ENCODE measurements at regions not wholly inside any gene's neighbourhood (a gene's known extent, or its start where the extent isn't known, plus 50 kb on each side); places are given as distances from the start of the nearest gene placed in this dataset.

GRCh38 chr12:124508381-124509079 lies 58.9 kb downstream of the NCOR2 start:
- intact Hi-C loops (cut with micrococcal nuclease): no loop called here
- DNase-seq (no peak), ATAC-seq (no peak)
- H4K20me1 ChIP-seq (ENCODE audit: low read length): peaks cover 23% of the 10 kb centered on the region; the same call in 1 of the 2 replicates
- no peaks in the 10 kb centered on the region for H3K27me3 ChIP-seq (ENCODE audit: low read length)
- no peaks in the 10 kb centered on the region for H3K9me2 ChIP-seq (replicated peaks; ENCODE audit: low read length)
- peaks cover 69% of the 10 kb centered on the region for H3K79me2 ChIP-seq (ENCODE audit: low read length)
- BruUV-seq (replicated peaks): no TSS peak
- no peak overlapping the region for H2AFZ ChIP-seq (ENCODE audit: low read length)
- ChIA-PET CTCF (interaction anchor here (0.6 kb wide), 1 partner anchor 128 kb away, joined by 7 read pairs; no protein-coding TSS in a partner anchor), POLR2A (ENCODE audit: unreplicated experiment) (no interaction called here)
- H3K4me2 ChIP-seq (ENCODE audit: low read length): no peak overlapping the region
- no peak overlapping the region for H3K27ac ChIP-seq (ENCODE audit: low read length)
- H3K4me3 ChIP-seq (ENCODE audit: low read length): no peak overlapping the region
- no peaks in the 10 kb centered on the region for H3K36me3 ChIP-seq (ENCODE audit: low read depth, low read length)
- H3F3A ChIP-seq (ENCODE audit: low read length, unreplicated experiment): no peaks in the 10 kb centered on the region
- peaks cover 29% of the 10 kb centered on the region for H3K4me1 ChIP-seq (ENCODE audit: insufficient read depth, low read length)
- H3K9me3 ChIP-seq (ENCODE audit: low read length): no peaks in the 10 kb centered on the region
- H3K9ac ChIP-seq (ENCODE audit: low read length): no peak overlapping the region
- TF ChIP-seq EZH2 (IDR thresholded peaks at IDR 0.05; ENCODE audit: low read length, unreplicated experiment) (no peak), CTCF (conservative IDR thresholded peaks at IDR 0.05; ENCODE audit: low read depth, low read length) (peak; percentile 51)

GRCh38 chr12:124507188-124508109 lies 60.0 kb downstream of the NCOR2 start:
- POLR2A ChIA-PET (ENCODE audit: unreplicated experiment): no interaction called here
- H3K27ac ChIP-seq (ENCODE audit: low read length): no peak overlapping the region
- no peak overlapping the region for H3K4me2 ChIP-seq (ENCODE audit: low read length)
- DNase-seq (no peak), ATAC-seq (no peak)
- no peaks in the 10 kb centered on the region for H3F3A ChIP-seq (ENCODE audit: low read length, unreplicated experiment)
- no peaks in the 10 kb centered on the region for H3K36me3 ChIP-seq (ENCODE audit: low read depth, low read length)
- no peak overlapping the region for H3K4me3 ChIP-seq (ENCODE audit: low read length)
- BruUV-seq (replicated peaks): no TSS peak
- CTCF ChIA-PET: interaction anchor here (0.6 kb wide), 1 partner anchor 127 kb away, joined by 7 read pairs; no protein-coding TSS in a partner anchor
- H3K27me3 ChIP-seq (ENCODE audit: low read length): no peaks in the 10 kb centered on the region
- no peak overlapping the region for H2AFZ ChIP-seq (ENCODE audit: low read length)
- peaks cover 18% of the 10 kb centered on the region for H3K4me1 ChIP-seq (ENCODE audit: insufficient read depth, low read length)
- H3K9me3 ChIP-seq (ENCODE audit: low read length): no peaks in the 10 kb centered on the region
- no peaks in the 10 kb centered on the region for H3K9me2 ChIP-seq (replicated peaks; ENCODE audit: low read length)
- H3K9ac ChIP-seq (ENCODE audit: low read length): no peak overlapping the region
- TF ChIP-seq EZH2 (IDR thresholded peaks at IDR 0.05; ENCODE audit: low read length, unreplicated experiment) (no peak), EZH2phosphoT487 (IDR thresholded peaks at IDR 0.05; ENCODE audit: borderline replicate concordance, low read length) (no peak), CTCF (conservative IDR thresholded peaks at IDR 0.05; ENCODE audit: low read depth, low read length) (no peak)
- peaks cover 23% of the 10 kb centered on the region; the same call in 1 of the 2 replicates for H4K20me1 ChIP-seq (ENCODE audit: low read length)
- peaks cover 65% of the 10 kb centered on the region for H3K79me2 ChIP-seq (ENCODE audit: low read length)
- intact Hi-C loops (cut with micrococcal nuclease): no loop called here

All from PC-3 (cell line).